ENCODE measurements at regions not wholly inside any gene's neighbourhood (a gene's known extent, or its start where the extent isn't known, plus 50 kb on each side); places are given as distances from the start of the nearest gene placed in this dataset.
"Not testable (repeated sequence)": the region's sequence is repeated elsewhere in the genome, so short reads cannot be mapped to it uniquely, and the experiment has no call there.

DNA sequence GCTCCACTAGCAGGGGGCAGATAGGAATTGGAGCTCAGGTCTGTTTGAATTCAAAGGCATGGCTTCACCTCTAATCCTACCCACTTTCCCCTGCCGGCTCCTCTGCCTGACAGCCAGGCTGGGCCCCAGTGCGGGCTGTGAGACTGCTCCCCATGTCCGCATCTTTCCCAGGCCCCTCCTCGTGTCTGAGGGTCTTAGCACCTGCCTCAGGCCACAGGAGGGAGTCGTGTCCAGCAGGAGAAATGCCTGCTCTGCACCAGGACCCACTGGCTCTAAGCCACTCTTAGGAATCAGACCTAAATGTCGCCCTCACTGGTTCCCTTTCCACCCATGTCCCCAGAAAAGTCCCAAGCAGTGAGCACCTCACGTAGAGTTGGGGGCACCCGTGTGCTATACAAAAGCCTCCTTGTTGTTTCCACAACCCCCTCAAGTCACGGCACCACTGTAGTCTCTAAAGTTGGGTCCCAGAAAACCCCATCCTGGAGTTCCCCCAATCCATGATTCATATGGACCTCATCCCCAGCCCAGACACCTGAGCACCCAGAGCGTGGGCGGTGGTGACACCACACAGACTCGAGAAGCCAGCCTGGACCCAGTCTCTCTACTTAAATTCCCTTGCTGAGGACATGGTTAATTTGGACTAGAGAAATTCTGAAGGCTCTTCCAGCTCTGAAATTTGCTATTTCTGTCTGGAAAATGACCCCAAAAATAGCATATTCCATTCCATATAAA is 466.4 kb upstream of the ZMIZ1 start:
- no peak for DNase-seq

- no peak for DNase-seq
These were observed 464.5 kb upstream of the ZMIZ1 start for GRCh38 chr10:78604286-78604685.

DNA sequence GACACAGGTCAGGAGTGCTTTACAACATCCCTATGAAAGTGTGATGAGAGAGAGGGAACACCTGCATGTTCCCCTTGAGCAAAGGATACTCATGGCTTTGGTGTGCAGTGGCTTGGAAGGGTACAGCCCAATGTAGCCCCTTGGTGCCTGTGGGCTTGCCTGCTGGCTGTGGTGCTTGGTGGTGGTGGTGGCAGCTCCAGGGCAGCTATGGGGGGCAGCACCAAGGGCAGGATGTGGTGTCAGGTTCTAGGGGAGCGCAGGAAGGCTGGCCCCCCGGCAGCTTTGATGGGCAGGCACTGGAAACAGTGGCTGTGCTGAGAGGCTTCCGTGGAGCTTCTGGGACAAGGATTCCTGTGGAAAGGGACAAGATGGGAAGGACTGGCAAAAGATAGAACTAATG is 464.0 kb upstream of the ZMIZ1 start:
- DNase-seq, result no peak

GRCh38 chr10:78605800-78606350 is 462.9 kb upstream of the ZMIZ1 start:
- no peak for DNase-seq

GRCh38 chr10:78606766-78607165 is 462.0 kb upstream of the ZMIZ1 start:
- not testable (repeated sequence) for DNase-seq

GRCh38 chr10:78609976-78610375 is 458.8 kb upstream of the ZMIZ1 start:
- DNase-seq, result no peak

- DNase-seq, result no peak
These were observed 455.6 kb upstream of the ZMIZ1 start for GRCh38 chr10:78613132-78613531.

GRCh38 chr10:78614267-78614666 is 454.5 kb upstream of the ZMIZ1 start:
- no peak for DNase-seq

DNA sequence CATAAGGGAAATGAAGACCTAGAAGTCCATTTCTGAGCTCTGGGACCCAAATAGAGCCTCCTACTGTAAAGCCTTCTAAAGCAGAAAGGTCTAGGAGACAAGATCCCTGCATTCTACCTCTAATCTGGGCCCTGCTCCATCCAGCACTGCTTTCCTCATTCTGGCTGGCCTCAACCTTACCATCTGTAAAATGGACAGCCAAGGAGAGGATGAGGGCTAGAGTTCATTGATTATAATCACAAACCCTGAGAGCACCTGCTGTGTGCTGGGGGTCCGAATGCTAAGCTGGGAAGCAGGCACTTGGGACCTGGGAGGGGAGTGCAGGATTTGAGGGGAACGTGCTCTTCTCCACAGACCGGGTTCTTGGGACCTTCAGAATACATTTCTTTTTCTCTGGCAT is 454.0 kb upstream of the ZMIZ1 start:
- DNase-seq, result no peak

DNA sequence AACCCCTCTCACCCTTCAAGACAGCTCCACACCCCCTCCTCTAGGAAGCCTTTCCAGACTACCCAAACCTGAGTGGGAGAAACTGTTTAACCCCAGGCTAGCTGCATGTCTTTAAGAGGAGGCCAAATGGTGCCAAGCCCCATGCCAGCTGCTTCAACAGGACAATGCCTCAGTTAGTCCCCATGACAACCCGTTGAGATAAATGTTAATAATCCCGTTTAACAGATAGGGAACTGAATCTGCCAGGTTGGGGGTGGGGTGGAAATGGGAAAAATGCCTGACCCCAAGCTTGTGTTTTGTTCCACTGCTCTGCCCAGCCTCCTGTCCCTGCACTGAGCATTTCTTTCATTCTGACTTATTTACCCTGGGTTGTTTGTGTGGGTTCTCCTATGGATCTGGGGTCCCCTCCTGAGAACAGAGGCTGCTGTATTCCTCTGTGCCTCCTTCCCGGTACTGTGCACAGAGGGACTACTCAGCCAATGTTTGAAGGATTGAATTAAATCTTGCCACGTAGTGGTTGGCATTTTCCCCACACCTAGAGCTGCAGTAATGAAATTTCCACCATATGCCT is 452.6 kb upstream of the ZMIZ1 start:
- no peak for DNase-seq

DNA sequence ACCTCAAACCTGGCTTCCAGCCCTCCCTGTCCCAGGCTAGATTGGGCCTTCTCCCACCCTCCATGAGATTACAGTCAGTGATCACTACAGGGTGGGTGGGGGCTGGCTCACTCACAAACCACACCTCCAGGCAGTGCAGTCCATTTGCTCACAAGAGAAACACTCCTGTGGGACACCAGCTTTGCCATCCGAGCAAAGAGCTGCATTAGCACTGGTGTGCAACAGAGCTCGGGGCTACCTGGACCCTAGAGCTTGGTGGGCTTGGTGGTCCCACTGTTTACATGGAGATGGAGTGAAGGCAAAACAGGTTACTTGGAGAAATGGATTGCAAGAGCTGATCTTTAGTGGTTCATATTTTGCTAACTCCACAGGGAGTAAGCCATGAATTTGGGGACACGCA is 451.7 kb upstream of the ZMIZ1 start:
- DNase-seq, result no peak

DNA sequence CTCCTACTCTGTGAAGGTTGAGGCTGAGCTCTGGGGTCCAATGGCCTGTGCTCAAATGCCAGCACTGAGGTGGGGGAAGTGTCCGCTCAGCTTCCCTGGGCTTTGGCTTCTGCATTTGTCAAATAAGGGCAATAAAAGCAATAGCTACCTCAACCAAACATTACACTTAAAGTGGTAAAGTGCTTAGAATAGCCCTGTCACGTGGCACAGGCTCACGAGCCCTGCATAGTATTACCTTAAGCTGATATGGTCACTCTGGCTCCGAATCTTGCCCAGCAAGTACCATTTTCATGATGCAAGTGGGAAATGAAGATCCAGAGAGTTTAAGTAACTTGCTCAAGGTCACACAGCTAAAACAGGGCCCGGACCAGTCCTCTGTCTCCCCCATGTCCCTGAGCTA is 451.1 kb upstream of the ZMIZ1 start:
- DNase-seq, result no peak

GRCh38 chr10:78618050-78618449 is 450.7 kb upstream of the ZMIZ1 start:
- DNase-seq, result no peak

DNA sequence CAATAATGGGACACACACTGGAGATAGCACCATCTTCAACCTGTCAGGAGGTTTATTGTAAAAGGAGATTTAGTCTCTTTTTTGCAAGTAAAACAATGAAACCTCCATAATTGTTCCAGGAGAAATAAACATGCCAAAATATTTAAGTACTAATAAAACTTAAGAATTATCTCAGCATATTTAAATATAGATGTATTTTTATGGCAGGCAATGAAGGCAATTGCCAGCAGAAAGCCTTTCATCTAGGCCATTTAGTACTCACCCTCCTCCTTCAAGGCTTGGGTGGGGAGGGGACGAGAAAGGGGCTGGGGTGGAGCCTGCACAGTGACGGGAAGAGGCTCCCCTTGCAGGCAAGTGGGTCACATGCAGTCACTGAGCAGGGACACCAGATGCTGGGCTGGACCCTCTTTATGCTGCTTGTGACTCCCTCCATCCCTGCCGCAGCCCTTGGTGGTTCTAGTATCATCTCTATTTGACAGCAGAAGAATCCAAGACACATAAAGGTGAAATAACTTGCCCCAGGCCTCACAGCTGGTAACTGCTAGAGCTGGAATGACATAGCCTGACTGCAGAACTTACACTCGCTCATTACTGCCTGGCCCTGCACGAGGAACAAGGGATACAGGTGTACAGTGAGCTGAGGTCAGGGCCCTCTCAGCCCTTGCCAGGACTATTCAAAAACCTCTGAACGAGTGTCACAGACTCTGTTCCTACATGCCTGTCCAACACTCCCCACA is 449.5 kb upstream of the ZMIZ1 start:
- no peak for DNase-seq

DNA sequence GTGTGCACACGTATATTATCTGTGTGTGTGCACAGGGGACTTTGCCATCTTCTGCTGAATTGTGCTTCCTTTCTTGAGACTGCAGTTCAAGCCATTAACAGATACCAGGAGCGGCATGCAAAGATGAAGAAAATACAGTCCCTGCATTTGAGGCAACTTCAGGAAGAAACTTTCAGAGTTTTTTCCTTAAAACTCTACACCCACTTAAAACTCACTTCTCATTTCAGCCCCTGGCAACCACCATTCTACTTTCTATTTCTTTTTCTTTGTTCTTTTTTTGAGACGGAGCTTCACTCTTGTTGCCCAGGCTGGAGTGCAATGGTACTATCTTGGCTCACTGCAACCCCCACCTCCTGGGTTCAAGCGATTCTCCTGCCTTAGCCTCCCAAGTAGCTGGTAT is 448.9 kb upstream of the ZMIZ1 start:
- DNase-seq, result no peak

DNA sequence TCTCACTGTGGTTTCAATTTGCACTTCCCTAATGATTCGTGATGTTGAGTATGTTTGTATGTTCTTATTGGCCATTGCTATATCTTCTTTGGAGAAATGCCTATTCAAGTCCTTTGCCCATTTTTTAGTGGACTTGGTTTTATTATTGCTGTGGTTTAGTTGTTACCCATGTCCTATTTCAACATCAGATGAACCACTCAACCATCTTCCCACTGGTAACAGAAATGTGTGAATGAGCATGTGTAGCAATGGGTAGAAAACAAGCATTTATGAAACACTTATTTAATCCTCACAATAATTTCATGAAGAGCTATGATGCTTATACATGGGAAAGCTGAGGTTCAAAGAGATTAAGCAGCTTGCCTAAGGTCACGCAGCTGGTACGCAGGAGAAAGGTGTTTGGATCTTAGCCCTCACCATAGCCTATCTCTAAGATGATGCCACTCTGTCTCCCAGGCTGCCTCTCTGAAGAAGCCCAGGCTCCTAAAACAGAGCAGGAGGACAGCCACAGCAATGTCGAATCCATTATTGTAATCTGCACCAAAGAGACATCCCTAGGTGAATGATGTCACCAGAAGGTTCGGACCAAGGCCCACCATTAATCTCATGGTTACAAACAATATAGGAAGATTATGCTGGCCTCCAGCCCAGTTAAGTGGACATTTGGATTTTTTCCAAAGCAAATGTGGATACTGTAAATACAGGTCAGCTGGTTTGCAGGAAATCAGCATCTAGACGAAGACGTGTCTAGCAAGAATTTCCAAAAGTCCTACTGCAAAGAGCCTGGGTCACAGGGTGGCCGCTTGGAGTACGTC is 447.6 kb upstream of the ZMIZ1 start:
- no peak for DNase-seq

DNA sequence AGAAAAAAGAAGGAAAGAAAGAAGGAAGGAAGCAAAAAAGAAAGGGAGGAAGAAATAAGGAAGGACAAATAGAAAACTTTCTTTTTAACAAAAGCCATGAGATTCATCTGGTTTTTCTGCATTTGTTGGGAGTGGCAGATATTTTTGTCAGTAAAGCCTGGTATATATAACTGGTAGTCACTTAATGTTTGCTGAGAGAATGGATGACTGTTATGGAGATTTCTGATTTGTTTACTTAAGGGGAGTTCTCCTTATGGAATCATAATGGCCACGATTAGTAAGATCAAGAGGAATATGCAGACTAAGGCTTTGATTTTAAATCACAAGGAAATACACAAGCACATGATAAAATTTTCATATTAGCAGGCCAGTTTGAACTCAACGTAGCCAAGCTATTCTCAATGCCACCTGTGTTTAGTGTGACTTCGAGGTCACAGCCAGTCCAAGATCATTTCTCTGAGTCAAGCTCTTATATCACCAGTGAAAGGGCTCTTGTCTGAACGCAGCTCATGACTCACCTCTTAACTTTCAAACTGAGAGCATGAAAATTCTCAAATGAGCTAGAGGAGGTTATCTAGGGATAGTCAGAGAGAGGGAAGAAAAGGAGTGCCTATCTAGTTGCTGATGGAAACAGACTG is 445.1 kb upstream of the ZMIZ1 start:
- DNase-seq, result no peak

- DNase-seq, result no peak
These were observed 444.0 kb upstream of the ZMIZ1 start for GRCh38 chr10:78624791-78625190.

- DNase-seq, result no peak
These were observed 442.3 kb upstream of the ZMIZ1 start for GRCh38 chr10:78626471-78626870.

DNA sequence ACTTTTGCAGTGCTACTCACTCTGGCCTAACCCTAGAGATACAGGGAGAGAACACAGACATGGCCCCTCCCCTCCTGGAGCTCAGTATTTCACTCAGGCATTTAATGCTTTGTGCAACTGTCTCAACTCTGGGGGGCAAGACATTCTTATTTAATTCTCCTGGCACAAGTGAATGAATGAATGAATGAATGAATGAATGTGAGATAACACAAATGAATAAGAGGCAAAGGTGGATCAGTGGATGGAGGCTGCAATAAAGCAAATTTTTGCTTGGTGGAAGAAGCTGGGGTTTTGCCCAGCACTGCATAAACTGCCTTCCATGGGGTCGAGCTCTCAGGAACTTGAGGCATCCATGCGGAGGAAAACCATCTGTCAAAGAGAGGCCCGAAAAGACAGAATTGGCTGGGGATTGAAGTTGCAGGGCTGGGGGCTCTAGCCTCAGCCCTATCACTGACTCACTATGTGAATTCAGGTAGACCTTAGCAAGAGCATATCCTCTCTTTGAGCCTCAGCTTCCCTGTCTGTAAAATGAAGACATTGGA is 441.4 kb upstream of the ZMIZ1 start:
- no peak for DNase-seq

DNA sequence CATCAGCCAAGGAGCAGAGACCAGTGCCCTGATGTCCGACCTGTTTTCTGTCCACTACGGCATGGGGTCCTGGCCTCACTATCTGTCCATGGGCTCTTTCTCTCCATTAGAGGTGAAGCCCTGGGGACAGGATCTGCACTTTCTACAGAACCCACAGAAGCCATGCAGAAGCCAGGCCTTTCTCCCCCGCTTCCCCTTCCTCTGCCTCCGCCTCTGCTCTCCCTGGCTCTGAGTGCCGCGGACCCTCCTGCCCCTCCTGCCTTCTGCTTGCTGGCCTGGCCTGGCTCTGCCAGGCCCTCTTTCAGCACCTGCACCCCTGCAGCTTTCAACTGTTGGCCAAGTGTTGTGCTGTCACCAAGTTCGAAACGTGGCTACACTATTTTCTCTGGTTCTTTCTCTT is 439.8 kb upstream of the ZMIZ1 start:
- DNase-seq, result no peak

GRCh38 chr10:78629773-78630172 is 439.0 kb upstream of the ZMIZ1 start:
- DNase-seq, result no peak
